Right ventricle myocardium inferior (tissue), 1 donor: ENCODE measurements at regions not wholly inside any gene's neighbourhood (a gene's known extent, or its start where the extent isn't known, plus 50 kb on each side); places are given as distances from the start of the nearest gene placed in this dataset.
"Not testable (repeated sequence)": the region's sequence is repeated elsewhere in the genome, so short reads cannot be mapped to it uniquely, and the experiment has no call there.

Experiments used
- ATAC-seq: fragments of 200-7000 bp; cut with Tn5 transposase; one replicate; pipeline ENCODE4 v1.9.1; 2020; ENCODE audit warnings: mild to moderate bottlenecking, moderate library complexity
- DNase-seq: peaks from one replicate; pipeline ENCODE4 v3.0.0; 2021; ENCODE audit errors: missing footprints
- intact Hi-C: fragments of 100-400 bp; cut with DNase I; formaldehyde crosslinking; loops from one replicate; pipeline ENCODE4 v1.11.0; 2022
- donor health status: DM: no; HTN: yes; CAD: no; lungs with severe emphysema.

DNA sequence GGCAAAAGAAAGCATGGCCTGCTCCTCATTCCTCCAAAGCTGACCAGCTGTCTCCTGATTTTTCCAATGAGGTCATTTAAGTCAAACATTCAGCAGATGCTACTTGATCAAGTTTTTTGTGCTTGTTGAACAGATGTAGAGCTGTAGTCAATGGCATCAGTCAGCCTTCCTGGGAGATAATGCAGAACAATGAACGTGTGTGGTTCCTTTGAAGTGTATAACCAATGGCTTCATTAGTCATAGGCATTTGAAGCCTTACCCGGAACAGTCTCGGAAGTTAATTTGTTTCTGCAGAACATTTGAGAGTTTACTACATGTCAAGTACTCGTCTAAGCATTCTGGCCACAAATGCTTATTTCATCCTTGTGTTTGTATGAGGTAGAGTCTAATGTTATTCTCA, 227.1 kb downstream of the ADRA2A start:
- no peak for DNase-seq
- intact Hi-C loops, result no loop called here
- no peak for ATAC-seq

DNA sequence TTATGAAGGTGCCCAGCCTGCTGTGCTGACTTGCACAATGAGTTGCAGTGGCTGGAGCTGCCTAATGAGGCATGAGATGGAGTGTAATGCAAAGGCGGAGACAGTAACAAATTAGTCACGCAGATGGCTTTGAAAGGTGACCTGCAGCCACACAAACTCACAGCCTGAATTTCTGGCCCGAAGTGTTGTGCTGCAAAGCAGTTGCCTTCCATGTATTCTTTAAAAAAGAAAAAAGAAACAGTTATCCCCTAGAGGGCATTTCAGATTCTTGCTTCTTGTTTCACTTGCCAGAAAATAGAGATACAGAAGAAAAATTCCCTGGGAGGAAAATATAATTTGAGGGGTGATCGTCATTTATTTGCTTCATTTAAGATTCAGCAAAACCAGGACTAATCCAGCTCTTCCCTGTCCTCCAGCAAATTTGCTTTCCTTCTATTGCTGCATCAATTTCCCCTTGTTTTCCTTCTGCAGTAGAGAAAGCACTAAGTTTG, 239.9 kb downstream of the ADRA2A start:
- no peak for DNase-seq
- intact Hi-C loops, result no loop called here
- no peak for ATAC-seq

DNA sequence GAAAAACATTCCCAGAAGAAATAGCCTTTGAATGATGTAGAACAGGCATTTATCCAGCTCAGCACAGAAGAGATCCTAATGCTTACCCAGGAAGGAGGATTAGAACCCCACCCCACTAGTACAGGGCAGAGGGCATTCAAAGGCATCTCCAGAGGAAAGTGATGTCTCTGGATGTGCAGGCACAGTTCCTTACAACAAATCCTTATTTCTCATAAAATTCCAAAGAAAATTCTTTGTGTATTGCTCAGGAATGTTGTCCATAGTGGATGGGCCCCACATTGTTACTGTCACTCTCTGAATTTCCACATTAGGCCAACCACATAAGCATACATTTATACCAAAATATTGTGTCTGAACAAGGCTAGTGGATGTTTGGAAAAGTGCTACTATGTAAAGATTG, 243.0 kb downstream of the ADRA2A start:
- DNase-seq (no peak), ATAC-seq (no peak)
- intact Hi-C loops, result no loop called here

DNA sequence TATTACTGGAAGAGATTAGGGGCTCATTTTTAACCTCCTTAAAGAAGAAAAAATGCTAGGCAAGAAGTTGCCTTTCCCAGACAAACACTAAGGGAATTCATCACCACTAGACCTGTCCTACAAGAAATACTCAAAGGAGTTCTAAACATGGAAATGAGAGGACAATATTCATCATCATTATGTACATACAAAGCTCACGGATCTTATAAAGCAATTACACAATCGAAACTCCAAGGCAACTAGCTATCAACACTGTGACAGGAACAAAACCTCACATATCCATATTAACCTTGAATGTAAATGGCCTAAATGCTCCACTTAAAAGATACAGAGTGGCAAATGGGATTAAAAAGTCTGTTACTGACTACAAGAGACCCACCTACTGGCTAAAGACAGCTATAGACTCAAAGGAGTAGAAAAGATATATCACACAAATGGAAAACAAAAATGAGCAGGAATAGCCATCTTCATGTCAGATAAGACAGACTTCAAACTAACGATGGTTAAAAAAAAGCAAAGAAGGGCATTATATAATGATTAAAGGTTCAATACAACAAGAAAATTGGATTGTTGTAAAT, 246.6 kb downstream of the ADRA2A start:
- DNase-seq (no peak), ATAC-seq (no peak)
- intact Hi-C loops, result no loop called here

DNA sequence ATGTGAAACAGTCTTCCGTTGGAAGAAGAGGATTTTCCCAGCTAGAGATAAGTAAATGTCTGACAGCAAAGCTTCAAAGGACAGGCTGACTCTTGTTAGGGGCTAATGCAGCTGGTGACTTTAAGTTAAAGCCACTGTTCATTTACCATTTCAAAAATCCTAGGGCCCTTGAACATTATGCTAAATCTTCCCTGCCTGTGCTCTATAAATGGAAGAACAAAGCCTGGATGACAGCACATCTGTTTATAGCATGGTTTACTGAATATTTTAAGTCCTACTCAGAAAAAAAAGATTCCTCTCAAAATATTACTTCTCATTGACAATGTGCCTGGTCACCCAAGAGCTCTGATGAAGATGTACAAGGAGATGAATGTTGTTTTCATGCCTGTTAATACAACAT, 255.3 kb downstream of the ADRA2A start:
- ATAC-seq, intact Hi-C loops, DNase-seq: not testable (repeated sequence)

DNA sequence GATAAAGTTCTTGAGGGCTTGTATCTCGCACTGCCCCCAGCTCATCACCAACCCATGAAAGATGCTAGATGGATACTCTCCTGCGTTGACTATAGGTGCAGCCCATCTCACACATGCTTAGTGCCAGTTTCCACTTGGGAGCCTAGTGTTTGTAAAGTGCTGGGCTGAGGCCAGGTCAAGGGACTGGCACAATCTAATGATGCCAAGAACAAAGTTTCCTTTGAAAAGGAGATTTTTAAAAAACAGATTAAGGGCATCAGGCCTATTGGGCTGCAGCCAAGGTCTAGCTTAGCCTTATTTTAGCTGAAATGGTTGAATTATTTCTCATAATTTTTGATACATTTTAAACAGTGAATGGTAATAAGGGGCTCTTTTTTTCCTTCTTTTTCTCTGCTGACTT, 259.0 kb downstream of the ADRA2A start:
- no peak for DNase-seq
- no peak for ATAC-seq
- intact Hi-C loops, result no loop called here

DNA sequence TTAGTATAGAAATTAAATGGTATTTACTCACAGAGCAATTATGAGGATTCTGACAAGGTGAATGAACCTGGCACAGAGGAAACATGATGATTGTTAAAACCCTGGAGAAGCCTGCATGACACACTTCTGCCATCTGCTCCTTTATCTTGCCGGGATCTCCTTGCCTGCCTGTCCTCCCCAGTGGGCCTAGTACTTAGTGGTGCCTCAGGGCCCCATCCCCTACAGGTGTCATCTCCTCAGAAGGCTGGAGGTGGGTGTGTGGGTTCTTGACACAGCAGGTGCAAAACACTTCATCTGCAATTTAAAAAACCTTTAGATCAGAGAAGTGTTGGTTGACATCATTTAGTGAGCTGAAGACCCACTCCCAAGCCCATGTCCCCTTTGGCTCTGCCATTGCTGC, 261.2 kb downstream of the ADRA2A start:
- DNase-seq, result no peak
- no peak for ATAC-seq
- intact Hi-C loops, result no loop called here

DNA sequence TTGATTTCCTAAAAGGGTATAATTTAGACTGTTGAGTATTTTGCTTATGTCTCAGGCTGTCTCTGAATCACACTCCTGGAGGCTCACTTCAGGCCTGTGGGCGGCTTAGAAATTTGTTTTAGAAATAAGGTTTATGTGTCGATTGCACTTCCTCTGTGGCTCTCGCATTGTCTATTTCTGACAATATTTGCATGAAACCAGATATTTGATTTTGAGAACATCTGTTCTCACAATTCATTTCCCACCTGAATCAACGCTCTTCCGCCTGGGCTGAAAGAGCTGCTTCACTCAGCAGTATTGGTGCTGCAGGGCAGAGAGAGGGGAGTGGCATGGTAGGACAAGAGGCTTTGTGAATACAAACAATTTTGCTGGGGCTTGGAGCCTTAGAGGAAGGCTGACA, 262.0 kb downstream of the ADRA2A start:
- intact Hi-C loops, result no loop called here
- ATAC-seq, result no peak
- no peak for DNase-seq

DNA sequence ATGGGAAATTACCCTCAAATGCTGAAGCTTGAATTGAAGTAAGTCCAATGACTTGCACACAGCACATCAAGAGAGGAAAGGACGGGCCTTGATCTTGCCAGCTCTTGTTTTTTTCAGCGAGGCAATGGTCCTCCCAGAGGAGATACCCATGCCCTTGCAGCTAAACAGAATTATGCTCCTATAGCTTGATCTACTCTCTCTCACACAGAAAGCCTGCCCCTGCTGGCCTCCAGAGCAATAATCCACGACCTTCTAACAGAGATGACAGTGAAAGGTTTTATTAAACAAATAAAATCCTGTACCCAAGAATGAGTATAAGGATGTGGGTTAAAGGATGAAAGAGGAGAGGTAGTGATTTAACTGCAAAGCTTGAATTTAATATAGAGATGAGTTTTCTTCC, 268.0 kb downstream of the ADRA2A start:
- no peak for ATAC-seq
- no peak for DNase-seq
- intact Hi-C loops, result no loop called here

DNA sequence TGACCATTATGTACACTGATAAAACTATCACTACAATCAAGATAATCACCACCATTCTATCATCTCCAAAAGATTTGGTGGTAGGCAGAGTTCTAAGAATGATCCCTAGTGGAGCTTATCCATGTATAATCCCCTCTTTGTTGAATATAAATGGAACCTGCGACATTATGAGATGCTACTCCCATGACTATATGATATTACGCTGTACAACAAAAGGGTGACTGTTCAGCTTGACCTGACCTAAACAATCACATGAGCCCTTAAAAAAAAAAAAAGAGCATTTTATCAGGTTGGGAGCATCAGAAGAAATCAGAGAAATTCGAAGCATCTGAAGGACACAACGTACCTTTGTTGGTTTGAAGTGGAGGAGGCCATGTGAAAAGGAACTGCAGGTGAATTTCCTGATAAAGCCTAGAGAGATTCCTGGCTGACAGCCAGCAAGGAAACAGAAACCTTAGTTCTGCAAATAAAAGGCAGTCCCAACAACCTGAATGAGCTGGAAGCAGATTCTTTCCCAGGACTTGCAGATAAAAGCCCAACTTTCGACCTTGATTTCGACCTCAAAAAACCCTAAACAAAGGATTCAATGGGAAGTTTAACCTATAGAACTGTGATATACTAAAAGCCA, 270.7 kb downstream of the ADRA2A start:
- intact Hi-C loops, result no loop called here
- DNase-seq (no peak), ATAC-seq (no peak)

DNA sequence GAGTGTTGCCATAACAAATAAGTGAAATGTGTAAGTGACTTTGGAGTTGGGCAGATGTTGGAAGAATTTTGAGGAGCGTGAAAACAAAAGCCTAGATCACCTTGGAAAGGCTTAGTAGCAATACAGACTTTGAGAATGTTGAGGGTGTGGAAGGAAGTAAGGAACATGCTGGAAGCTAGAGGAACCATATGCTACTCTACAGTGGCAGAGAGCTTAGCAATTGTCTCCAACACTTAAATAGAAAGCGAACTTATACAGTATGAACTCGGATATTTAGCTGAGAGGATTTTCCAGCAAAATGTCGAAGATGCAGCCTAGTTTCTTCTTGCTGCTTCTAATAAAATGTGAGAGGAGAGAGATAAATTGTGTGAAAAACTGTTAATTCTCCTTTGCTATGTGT, 271.2 kb downstream of the ADRA2A start:
- DNase-seq (no peak), ATAC-seq (no peak)
- intact Hi-C loops, result no loop called here

DNA sequence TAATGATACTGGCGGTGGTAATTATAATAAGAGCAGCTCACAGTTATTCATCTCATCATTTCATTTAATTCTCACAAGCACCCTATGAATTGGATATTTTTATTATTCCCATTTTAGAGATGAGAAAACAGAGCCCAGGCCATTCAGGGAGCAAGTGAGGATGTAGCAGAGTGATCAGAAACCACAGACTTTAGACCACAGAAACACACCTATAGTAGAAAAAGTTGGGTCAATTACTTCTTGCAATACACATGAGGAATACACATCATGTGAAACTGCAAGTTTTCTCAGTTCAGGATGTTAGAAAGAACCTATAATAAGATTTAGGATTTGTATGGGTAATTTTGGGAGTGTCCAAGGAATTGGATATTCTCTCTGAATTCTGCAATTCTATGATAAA, 278.0 kb downstream of the ADRA2A start:
- no peak for DNase-seq
- ATAC-seq, result no peak
- intact Hi-C loops, result loop anchor here (10.0 kb wide), 1 partner anchor 610 kb away; no protein-coding TSS in a partner anchor

DNA sequence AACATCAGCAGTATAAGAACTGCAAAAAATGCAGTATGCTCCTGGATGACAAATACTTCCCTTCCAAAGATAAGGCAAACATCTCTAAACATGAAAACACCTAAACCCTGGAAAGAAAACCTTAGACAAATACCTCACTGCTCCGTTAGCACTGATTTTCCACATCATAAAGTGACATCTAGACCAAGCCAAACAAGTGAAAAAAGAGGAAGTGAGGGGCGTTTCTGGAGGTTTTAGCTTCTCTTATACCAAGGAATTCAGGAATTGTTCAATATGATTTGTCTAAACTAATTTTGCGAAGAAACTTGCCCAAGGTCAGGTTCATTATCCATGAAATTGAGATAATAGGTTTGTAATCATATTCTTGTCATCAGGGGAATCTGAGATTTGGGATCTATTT, 279.7 kb downstream of the ADRA2A start:
- ATAC-seq (no peak), DNase-seq (no peak)
- intact Hi-C loops, result loop anchor here (10.0 kb wide), 1 partner anchor 612 kb away; no protein-coding TSS in a partner anchor

DNA sequence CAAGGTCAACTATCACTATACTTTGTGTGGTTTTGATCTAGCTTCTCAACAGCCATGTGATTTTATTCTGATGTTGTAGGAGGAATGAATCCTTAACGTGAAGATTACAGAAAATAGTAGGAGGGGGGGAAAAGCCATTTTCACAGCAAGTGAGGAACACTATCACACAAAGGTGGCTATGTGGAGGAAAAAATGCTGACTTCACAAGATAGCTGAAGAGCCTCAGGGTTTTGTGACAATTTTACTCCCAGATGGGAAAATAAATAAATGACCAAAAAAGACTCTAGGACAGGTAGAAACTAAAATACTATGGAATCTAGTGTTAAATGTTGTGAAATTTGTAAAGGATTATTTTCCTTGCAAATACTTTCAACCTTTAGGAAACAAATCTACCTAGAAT, 281.0 kb downstream of the ADRA2A start:
- intact Hi-C loops, result loop anchor here (10.0 kb wide), 1 partner anchor 613 kb away; no protein-coding TSS in a partner anchor
- no peak for ATAC-seq
- no peak for DNase-seq

DNA sequence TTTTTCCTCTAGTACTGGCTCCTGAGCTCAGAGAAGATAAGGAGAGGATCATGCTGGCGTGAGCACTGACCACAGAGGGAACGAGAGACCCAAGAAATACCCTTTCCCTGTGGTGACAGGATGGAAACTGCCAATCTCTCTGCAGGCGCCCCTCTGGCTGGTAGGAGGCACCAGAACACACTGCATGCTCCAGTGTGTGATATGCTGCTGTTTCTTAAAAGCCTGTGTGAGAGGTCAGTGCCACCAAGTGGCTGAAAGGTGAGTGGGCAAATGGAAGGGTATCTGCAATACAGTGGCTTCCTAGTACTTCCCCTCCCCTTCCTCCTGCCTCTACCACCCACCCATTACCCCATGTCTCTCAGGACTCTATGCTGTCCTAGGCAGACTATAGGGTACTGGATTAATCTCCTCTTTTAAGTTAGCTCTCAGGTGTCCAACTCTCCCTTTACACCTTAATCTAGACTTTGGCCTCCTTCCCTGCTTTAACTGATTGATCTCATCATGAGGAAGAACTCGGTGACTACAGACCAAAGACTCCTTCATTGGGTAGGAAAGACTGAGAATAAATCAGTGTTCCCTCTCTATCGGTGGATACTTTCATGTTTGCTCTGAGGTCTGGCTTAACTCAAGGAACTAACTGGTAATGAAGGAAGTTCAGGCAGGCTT, 283.6 kb downstream of the ADRA2A start:
- ATAC-seq (peak; percentile 84), DNase-seq (no peak)
- intact Hi-C loops, result loop anchor here (1.0 kb wide), 1 partner anchor 284 kb away; no protein-coding TSS in a partner anchor

DNA sequence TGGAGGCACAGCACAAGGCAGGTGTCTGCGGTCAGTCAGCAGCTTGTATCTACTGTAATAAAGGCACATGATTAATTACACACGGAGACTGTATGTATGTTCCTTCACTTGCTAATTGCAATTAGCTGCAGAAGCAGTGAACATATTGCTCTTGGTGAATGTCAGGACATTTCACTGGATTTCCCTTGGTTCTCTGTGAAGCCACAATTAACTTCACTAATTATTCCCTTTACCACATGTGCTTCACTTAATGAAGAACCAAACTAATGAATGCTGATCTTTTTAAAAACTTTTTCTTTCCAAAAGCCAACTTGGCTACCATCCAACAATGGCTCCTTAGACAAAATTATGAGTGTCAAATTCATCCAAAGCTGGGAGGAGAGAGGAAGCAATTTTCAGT, 290.7 kb downstream of the ADRA2A start:
- DNase-seq (no peak), ATAC-seq (no peak)
- intact Hi-C loops, result no loop called here

DNA sequence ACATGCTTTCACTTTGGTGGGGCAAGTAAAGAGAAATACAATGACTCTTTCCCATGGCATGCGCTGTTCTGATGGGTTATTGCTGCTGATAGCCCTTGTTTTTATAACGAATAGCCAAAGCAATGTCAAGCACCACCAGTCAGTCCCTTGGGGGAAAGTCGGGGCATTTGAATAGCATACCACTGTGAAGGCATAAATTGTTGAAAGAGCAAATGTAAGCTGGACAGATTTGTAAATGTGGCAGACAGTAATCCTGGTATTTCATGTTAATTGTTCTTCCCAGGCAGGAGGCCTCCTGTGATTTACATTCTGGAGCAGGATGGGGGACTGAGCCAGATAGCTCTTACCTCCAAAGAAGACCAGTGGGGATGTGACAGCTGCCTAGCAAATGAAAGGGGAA, 293.3 kb downstream of the ADRA2A start:
- intact Hi-C loops, result no loop called here
- no peak for DNase-seq
- no peak for ATAC-seq

DNA sequence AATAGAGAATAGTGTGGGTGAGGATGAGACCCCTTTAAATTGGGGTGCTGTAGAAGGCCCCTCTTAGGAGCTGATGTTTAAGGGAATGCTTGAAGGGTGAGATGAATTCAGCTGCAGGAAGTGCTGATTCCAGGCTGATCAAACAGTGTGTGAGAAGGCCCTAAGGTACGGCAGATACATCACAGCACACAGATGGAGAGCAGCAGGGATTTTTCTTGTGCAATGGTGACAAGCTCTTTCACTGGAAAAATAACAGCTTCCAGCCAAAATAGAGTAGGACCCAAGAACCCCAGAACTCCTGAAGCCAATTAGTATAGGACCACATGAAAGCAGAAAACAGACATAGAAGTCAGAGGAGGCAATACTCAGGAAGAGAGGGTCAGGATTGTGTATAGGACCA, 296.9 kb downstream of the ADRA2A start:
- DNase-seq (no peak), ATAC-seq (no peak)
- intact Hi-C loops, result no loop called here

DNA sequence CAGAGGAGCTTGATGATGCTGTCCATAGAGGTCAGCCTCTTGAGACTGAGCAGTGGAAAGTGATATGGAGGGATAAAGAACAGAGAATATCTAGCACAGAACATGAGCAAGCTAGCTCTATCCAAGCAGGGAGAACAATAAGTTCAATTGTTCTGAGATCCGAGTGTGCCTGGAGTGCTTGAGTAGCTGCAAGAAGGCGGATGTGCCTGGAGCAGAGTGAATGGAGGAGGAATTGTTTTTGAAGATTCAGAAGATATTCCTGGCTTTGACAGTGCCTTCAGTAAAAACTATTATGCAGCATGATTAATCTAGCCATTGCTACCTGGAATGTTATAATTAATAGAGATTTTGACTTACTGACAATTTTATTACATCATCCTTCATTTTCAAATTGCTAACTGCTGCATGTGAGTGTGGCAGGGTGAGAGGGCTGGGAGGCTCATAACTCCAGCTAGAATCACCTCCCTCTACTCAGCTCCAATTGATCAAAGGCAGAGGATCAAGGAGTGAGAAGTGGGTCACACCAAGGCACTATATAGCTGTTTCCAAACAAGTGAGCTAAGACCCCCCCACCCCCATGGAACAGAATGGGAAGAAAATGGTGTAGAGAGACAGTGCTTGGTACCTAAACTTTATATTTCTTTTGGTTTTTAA, 302.8 kb downstream of the ADRA2A start:
- intact Hi-C loops, result no loop called here
- DNase-seq (no peak), ATAC-seq (no peak)

DNA sequence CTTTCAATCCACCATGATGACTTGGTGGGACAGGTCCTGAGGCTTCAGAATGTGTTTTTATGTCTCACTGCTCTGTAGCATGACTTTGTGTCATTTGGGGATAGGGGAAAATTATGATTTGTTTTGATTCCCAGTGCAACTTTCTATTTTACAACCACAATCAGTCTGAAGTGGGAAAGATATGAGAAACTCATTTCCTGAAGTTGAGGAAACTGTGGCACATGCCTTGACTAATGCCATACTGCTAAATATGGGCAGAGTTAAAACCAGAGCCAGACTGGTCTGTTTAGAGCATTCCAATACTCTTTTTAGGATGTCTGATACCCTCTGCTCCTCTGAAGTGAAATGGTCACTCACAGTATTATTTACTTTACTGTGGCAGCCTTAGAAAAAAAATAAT, 307.7 kb downstream of the ADRA2A start:
- intact Hi-C loops, result no loop called here
- ATAC-seq (no peak), DNase-seq (no peak)
